WTC11 (cell line): ENCODE measurements at regions not wholly inside any gene's neighbourhood (a gene's known extent, or its start where the extent isn't known, plus 50 kb on each side); places are given as distances from the start of the nearest gene placed in this dataset.

Source experiments
- ATAC-seq: fragments of 200-7000 bp; cut with Tn5 transposase; 2 replicates; pipeline ENCODE4 v1.10.0; 2021; ENCODE audit warnings: mild to moderate bottlenecking, moderate library complexity
- CTCF ChIA-PET: fragments of 300-600 bp; sonication (Branson Sonifier 250); formaldehyde crosslinking; loops from one replicate; lab custom pipeline; 2021; ENCODE audit warnings: antibody characterized with exemption; lab: Charles Lee
- POLR2A ChIA-PET: fragments of 350-600 bp; sonication (Branson Sonifier 250); formaldehyde crosslinking; loops from one replicate; lab custom pipeline; 2021; ENCODE audit warnings: antibody characterized with exemption; lab: Charles Lee
- DNase-seq: peaks from one replicate; pipeline ENCODE4 v3.0.0; 2021; ENCODE audit warnings: low spot score
- H3K27ac Mint-ChIP-seq: 2 replicates; pipeline ENCODE4 v1.8.0; 2021; ENCODE audit warnings: mixed read lengths
- H3K27me3 Mint-ChIP-seq: 2 replicates; pipeline ENCODE4 v1.8.0; 2021; ENCODE audit warnings: low read depth, mild to moderate bottlenecking, moderate library complexity, mixed read lengths
- H3K36me3 Mint-ChIP-seq: 2 replicates; pipeline ENCODE4 v1.8.0; 2021; ENCODE audit warnings: mixed read lengths
- H3K4me1 Mint-ChIP-seq: 2 replicates; pipeline ENCODE4 v1.8.0; 2022; ENCODE audit warnings: mixed read lengths
- H3K4me3 Mint-ChIP-seq: 2 replicates; pipeline ENCODE4 v1.8.0; 2021; ENCODE audit warnings: mild to moderate bottlenecking, moderate library complexity, mixed read lengths
- H3K9me3 Mint-ChIP-seq: 2 replicates; pipeline ENCODE4 v1.8.0; 2021; ENCODE audit warnings: mixed read lengths
- CBFB ChIP-seq: sonication (generic); formaldehyde crosslinking; IDR thresholded peaks from 2 replicates; pipeline ENCODE4 v1.8.1; 2022; ENCODE audit warnings: mild to moderate bottlenecking, low read depth, missing genetic modification reagents
- ESRRA ChIP-seq: sonication (generic); formaldehyde crosslinking; IDR thresholded peaks from 2 replicates; pipeline ENCODE4 v1.8.1; 2022; ENCODE audit warnings: mild to moderate bottlenecking, missing genetic modification reagents, borderline replicate concordance
- ETV6 ChIP-seq: sonication (generic); formaldehyde crosslinking; IDR thresholded peaks from 2 replicates; pipeline ENCODE4 v1.8.1; 2022; ENCODE audit warnings: mild to moderate bottlenecking, missing genetic modification reagents
- FOXJ3 ChIP-seq: sonication (generic); formaldehyde crosslinking; IDR thresholded peaks from 2 replicates; pipeline ENCODE4 v1.9.0; 2021; ENCODE audit warnings: missing genetic modification reagents, mild to moderate bottlenecking, borderline replicate concordance
- JUN ChIP-seq: sonication (generic); formaldehyde crosslinking; IDR thresholded peaks from 2 replicates; pipeline ENCODE4 v1.8.0; 2023; ENCODE audit warnings: mild to moderate bottlenecking, missing genetic modification reagents
- MXD4 ChIP-seq: fragments of 250-450 bp; sonication (Bioruptor Pico); IDR thresholded peaks from 2 replicates; pipeline ENCODE4 v1.8.0; 2021; ENCODE audit warnings: mild to moderate bottlenecking, moderate library complexity, borderline replicate concordance
- NR3C1 ChIP-seq: sonication (generic); formaldehyde crosslinking; conservative IDR thresholded peaks from 2 replicates; pipeline ENCODE4 v1.8.1; 2023; ENCODE audit warnings: low read depth, mild to moderate bottlenecking, missing genetic modification reagents
- OVOL2 ChIP-seq: fragments of 250-450 bp; sonication (Bioruptor Pico); IDR thresholded peaks from 2 replicates; pipeline ENCODE4 v1.9.0; 2021; ENCODE audit warnings: mild to moderate bottlenecking, borderline replicate concordance
- RELA ChIP-seq: sonication (generic); formaldehyde crosslinking; IDR thresholded peaks from 2 replicates; pipeline ENCODE4 v1.8.1; 2022; ENCODE audit warnings: missing genetic modification reagents, mild to moderate bottlenecking, borderline replicate concordance
- SMAD3 ChIP-seq: sonication (generic); formaldehyde crosslinking; IDR thresholded peaks from 2 replicates; pipeline ENCODE4 v1.8.0; 2022; ENCODE audit warnings: missing genetic modification reagents, mild to moderate bottlenecking, borderline replicate concordance
- SMAD4 ChIP-seq: sonication (generic); formaldehyde crosslinking; IDR thresholded peaks from 2 replicates; pipeline ENCODE4 v1.8.0; 2022; ENCODE audit warnings: mild to moderate bottlenecking, missing genetic modification reagents
- TCF7 ChIP-seq: sonication (generic); formaldehyde crosslinking; IDR thresholded peaks from 2 replicates; pipeline ENCODE4 v1.8.0; 2022; ENCODE audit warnings: mild to moderate bottlenecking, low read depth, missing genetic modification reagents, moderate library complexity
- TP53 ChIP-seq: sonication (generic); formaldehyde crosslinking; IDR thresholded peaks from 2 replicates; pipeline ENCODE4 v1.8.1; 2023; ENCODE audit warnings: mild to moderate bottlenecking, missing genetic modification reagents
- ZBTB21 ChIP-seq: sonication (generic); formaldehyde crosslinking; IDR thresholded peaks from 2 replicates; pipeline ENCODE4 v1.8.1; 2023; ENCODE audit warnings: mild to moderate bottlenecking, missing genetic modification reagents, borderline replicate concordance
- ZNF317 ChIP-seq: sonication (generic); formaldehyde crosslinking; IDR thresholded peaks from 2 replicates; pipeline ENCODE4 v1.8.1; 2023; ENCODE audit warnings: low read depth, mild to moderate bottlenecking, moderate library complexity, missing genetic modification reagents, borderline replicate concordance
- ZNF396 ChIP-seq: fragments of 250-450 bp; sonication (Bioruptor Pico); IDR thresholded peaks from 2 replicates; pipeline ENCODE4 v1.8.0; 2021; ENCODE audit warnings: mild to moderate bottlenecking, moderate library complexity, borderline replicate concordance
- TF ChIP-seq, protein P1 (sequence below): fragments of 250-450 bp; sonication (Bioruptor Pico); IDR thresholded peaks from 2 replicates; pipeline ENCODE4 v1.9.0; 2021; ENCODE audit warnings: mild to moderate bottlenecking
- TF ChIP-seq, protein P2 (sequence below): sonication (generic); formaldehyde crosslinking; IDR thresholded peaks from 2 replicates; pipeline ENCODE4 v1.8.0; 2023; ENCODE audit warnings: mild to moderate bottlenecking, missing genetic modification reagents
- TF ChIP-seq, protein P3 (sequence below): sonication (generic); formaldehyde crosslinking; IDR thresholded peaks from 2 replicates; pipeline ENCODE4 v1.8.1; 2023; ENCODE audit warnings: mild to moderate bottlenecking, missing genetic modification reagents, borderline replicate concordance
- TF ChIP-seq, protein P4 (sequence below): sonication (generic); formaldehyde crosslinking; conservative IDR thresholded peaks from 2 replicates; pipeline ENCODE4 v1.8.1; 2023; ENCODE audit warnings: mild to moderate bottlenecking, low read depth, missing genetic modification reagents, moderate library complexity
- TF ChIP-seq, protein P5 (sequence below): fragments of 250-450 bp; sonication (Bioruptor Pico); IDR thresholded peaks from 2 replicates; pipeline ENCODE4 v1.8.0; 2021; ENCODE audit warnings: mild to moderate bottlenecking

DNA sequence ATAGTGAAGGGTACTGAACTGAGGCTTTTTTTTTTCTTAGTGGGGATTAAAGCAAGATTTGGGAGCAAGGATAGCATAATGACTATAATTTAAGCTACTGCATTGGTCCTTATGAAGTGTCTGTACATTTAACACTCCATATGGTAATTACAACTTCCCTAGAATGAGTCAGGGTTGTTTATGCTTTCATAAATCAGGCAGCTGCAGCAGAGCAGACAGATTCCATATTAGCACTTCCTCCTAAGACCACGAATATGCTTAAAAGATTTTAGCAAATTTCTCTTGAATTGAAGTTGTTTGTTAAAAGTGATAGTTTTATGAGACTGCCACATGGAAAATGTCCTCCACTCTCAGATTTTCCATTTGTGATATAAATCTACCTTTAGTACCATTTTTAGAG is 401.1 kb upstream of the SPRY2 start:
- ATAC-seq (no peak), DNase-seq (no peak)
- no peak overlapping the region for H3K4me3 Mint-ChIP-seq
- H3K4me1 Mint-ChIP-seq, result no peaks in the 10 kb centered on the region
- TF ChIP-seq SMAD3 (CRISPR knock-in tag) (no peak), RELA (CRISPR knock-in tag) (no peak), FOXJ3 (CRISPR knock-in tag) (no peak), ESRRA (CRISPR knock-in tag) (no peak), ETV6 (CRISPR knock-in tag) (no peak), ZNF396 (no peak), TCF7 (CRISPR knock-in tag) (no peak)
- TF ChIP-seq, protein P1, sequence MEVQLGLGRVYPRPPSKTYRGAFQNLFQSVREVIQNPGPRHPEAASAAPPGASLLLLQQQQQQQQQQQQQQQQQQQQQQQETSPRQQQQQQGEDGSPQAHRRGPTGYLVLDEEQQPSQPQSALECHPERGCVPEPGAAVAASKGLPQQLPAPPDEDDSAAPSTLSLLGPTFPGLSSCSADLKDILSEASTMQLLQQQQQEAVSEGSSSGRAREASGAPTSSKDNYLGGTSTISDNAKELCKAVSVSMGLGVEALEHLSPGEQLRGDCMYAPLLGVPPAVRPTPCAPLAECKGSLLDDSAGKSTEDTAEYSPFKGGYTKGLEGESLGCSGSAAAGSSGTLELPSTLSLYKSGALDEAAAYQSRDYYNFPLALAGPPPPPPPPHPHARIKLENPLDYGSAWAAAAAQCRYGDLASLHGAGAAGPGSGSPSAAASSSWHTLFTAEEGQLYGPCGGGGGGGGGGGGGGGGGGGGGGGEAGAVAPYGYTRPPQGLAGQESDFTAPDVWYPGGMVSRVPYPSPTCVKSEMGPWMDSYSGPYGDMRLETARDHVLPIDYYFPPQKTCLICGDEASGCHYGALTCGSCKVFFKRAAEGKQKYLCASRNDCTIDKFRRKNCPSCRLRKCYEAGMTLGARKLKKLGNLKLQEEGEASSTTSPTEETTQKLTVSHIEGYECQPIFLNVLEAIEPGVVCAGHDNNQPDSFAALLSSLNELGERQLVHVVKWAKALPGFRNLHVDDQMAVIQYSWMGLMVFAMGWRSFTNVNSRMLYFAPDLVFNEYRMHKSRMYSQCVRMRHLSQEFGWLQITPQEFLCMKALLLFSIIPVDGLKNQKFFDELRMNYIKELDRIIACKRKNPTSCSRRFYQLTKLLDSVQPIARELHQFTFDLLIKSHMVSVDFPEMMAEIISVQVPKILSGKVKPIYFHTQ (CRISPR knock-in tag), result no peak
- POLR2A ChIA-PET, result no interaction called here
- CTCF ChIA-PET, result no interaction called here
- no peaks in the 10 kb centered on the region for H3K27me3 Mint-ChIP-seq
- H3K27ac Mint-ChIP-seq, result no peak overlapping the region
- H3K9me3 Mint-ChIP-seq, result peaks cover 17% of the 10 kb centered on the region
- peaks cover 4% of the 10 kb centered on the region; the same call in 1 of the 2 replicates for H3K36me3 Mint-ChIP-seq

DNA sequence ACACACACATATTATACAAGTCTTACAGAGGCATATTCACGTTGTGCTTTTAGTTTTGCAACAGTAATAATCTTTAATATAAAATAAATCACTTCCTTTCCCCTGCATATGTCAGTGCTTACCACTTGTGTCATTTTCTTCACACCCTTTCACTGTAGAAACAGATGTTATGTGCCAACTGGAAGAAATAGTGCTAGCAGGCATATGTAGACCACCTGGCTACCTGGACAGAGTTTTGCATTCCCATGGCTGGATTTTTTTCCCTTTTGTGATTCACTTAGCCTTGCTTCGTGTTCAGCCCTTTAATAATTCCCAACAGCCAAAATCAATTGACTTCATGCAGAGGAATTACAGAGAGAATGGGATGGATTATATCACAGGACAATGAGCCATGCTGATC is 399.1 kb upstream of the SPRY2 start:
- DNase-seq, result no peak
- ChIA-PET CTCF (no interaction called here), POLR2A (no interaction called here)
- Mint-ChIP-seq H3K27ac (no peak overlapping the region), H3K4me1 (no peaks in the 10 kb centered on the region), H3K36me3 (peaks cover 4% of the 10 kb centered on the region; the same call in 1 of the 2 replicates), H3K4me3 (no peak overlapping the region), H3K9me3 (peaks cover 17% of the 10 kb centered on the region), H3K27me3 (no peaks in the 10 kb centered on the region)
- ATAC-seq, result no peak
- TF ChIP-seq, protein P2, sequence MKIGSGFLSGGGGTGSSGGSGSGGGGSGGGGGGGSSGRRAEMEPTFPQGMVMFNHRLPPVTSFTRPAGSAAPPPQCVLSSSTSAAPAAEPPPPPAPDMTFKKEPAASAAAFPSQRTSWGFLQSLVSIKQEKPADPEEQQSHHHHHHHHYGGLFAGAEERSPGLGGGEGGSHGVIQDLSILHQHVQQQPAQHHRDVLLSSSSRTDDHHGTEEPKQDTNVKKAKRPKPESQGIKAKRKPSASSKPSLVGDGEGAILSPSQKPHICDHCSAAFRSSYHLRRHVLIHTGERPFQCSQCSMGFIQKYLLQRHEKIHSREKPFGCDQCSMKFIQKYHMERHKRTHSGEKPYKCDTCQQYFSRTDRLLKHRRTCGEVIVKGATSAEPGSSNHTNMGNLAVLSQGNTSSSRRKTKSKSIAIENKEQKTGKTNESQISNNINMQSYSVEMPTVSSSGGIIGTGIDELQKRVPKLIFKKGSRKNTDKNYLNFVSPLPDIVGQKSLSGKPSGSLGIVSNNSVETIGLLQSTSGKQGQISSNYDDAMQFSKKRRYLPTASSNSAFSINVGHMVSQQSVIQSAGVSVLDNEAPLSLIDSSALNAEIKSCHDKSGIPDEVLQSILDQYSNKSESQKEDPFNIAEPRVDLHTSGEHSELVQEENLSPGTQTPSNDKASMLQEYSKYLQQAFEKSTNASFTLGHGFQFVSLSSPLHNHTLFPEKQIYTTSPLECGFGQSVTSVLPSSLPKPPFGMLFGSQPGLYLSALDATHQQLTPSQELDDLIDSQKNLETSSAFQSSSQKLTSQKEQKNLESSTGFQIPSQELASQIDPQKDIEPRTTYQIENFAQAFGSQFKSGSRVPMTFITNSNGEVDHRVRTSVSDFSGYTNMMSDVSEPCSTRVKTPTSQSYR, result no peak
- TF ChIP-seq CBFB (no peak), ZBTB21 (CRISPR knock-in tag) (no peak), ZNF396 (no peak), SMAD4 (no peak), OVOL2 (no peak), MXD4 (no peak), NR3C1 (CRISPR knock-in tag) (no peak), ZNF317 (CRISPR knock-in tag) (no peak), TP53 (CRISPR knock-in tag) (no peak), JUN (CRISPR knock-in tag) (no peak), ETV6 (CRISPR knock-in tag) (no peak)
- TF ChIP-seq, protein P3, sequence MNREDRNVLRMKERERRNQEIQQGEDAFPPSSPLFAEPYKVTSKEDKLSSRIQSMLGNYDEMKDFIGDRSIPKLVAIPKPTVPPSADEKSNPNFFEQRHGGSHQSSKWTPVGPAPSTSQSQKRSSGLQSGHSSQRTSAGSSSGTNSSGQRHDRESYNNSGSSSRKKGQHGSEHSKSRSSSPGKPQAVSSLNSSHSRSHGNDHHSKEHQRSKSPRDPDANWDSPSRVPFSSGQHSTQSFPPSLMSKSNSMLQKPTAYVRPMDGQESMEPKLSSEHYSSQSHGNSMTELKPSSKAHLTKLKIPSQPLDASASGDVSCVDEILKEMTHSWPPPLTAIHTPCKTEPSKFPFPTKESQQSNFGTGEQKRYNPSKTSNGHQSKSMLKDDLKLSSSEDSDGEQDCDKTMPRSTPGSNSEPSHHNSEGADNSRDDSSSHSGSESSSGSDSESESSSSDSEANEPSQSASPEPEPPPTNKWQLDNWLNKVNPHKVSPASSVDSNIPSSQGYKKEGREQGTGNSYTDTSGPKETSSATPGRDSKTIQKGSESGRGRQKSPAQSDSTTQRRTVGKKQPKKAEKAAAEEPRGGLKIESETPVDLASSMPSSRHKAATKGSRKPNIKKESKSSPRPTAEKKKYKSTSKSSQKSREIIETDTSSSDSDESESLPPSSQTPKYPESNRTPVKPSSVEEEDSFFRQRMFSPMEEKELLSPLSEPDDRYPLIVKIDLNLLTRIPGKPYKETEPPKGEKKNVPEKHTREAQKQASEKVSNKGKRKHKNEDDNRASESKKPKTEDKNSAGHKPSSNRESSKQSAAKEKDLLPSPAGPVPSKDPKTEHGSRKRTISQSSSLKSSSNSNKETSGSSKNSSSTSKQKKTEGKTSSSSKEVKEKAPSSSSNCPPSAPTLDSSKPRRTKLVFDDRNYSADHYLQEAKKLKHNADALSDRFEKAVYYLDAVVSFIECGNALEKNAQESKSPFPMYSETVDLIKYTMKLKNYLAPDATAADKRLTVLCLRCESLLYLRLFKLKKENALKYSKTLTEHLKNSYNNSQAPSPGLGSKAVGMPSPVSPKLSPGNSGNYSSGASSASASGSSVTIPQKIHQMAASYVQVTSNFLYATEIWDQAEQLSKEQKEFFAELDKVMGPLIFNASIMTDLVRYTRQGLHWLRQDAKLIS (CRISPR knock-in tag), result no peak
- TF ChIP-seq, protein P4, sequence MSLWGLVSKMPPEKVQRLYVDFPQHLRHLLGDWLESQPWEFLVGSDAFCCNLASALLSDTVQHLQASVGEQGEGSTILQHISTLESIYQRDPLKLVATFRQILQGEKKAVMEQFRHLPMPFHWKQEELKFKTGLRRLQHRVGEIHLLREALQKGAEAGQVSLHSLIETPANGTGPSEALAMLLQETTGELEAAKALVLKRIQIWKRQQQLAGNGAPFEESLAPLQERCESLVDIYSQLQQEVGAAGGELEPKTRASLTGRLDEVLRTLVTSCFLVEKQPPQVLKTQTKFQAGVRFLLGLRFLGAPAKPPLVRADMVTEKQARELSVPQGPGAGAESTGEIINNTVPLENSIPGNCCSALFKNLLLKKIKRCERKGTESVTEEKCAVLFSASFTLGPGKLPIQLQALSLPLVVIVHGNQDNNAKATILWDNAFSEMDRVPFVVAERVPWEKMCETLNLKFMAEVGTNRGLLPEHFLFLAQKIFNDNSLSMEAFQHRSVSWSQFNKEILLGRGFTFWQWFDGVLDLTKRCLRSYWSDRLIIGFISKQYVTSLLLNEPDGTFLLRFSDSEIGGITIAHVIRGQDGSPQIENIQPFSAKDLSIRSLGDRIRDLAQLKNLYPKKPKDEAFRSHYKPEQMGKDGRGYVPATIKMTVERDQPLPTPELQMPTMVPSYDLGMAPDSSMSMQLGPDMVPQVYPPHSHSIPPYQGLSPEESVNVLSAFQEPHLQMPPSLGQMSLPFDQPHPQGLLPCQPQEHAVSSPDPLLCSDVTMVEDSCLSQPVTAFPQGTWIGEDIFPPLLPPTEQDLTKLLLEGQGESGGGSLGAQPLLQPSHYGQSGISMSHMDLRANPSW (CRISPR knock-in tag), result no peak
- TF ChIP-seq, protein P5, sequence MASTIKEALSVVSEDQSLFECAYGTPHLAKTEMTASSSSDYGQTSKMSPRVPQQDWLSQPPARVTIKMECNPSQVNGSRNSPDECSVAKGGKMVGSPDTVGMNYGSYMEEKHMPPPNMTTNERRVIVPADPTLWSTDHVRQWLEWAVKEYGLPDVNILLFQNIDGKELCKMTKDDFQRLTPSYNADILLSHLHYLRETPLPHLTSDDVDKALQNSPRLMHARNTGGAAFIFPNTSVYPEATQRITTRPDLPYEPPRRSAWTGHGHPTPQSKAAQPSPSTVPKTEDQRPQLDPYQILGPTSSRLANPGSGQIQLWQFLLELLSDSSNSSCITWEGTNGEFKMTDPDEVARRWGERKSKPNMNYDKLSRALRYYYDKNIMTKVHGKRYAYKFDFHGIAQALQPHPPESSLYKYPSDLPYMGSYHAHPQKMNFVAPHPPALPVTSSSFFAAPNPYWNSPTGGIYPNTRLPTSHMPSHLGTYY (CRISPR knock-in tag), result no peak
